Ovary (tissue), 3 donors: ENCODE measurements at regions not wholly inside any gene's neighbourhood (a gene's known extent, or its start where the extent isn't known, plus 50 kb on each side); places are given as distances from the start of the nearest gene placed in this dataset.

Experiments used
- CTCF ChIP-seq, 3 donors: fragments of 450-650 bp in 2 of 3; fragments of 200-600 bp in 1 of 3; IDR thresholded peaks; one replicate each; pipeline versions ENCODE4 v1.5.1 to v1.8.0; 2016 to 2022; ENCODE audit warnings: antibody characterized with exemption in 3 of 3, mild to moderate bottlenecking in 1 of 3
- EP300 ChIP-seq: sonication (generic); formaldehyde crosslinking; IDR thresholded peaks from one replicate; pipeline ENCODE4 v1.6.1; 2017; ENCODE audit warnings: antibody characterized with exemption
- POLR2A ChIP-seq: fragments of 450-650 bp; IDR thresholded peaks from one replicate; pipeline ENCODE4 v1.6.1; 2017; ENCODE audit warnings: antibody characterized with exemption, mild to moderate bottlenecking, moderate library complexity
- donor health status: DM: no; HTN: no; CAD: no.

DNA sequence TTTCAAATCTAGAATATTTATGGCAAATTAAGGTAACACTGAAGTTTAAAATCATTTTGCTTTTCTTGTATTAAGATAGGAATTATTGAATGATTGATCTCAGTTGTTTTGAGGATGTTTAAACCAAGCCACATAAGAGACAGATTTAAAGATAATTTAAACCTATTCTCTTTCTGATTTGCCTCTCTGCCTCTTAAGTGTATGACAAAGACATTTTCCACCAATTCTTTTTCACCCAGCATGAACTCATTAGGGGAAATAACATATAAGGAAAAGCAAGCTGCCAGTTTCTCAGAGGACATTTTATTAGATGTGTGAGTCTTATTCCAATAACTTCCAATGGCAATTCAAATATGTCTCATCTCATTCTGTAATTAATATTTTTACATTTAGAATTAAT lies 568.3 kb upstream of the MEF2C start:
- TF ChIP-seq CTCF (IDR thresholded peaks at IDR 0.05) (no peak), EP300 (no peak), POLR2A (no peak)
